ENCODE measurements at regions not wholly inside any gene's neighbourhood (a gene's known extent, or its start where the extent isn't known, plus 50 kb on each side); places are given as distances from the start of the nearest gene placed in this dataset.
A peak's percentile ranks its signal among the peaks of the same experiment; 100 is the strongest.

GRCh38 chr2:188196343-188197008 is 95.2 kb upstream of the GULP1 start:
- Histone ChIP-seq H3K27me3 (no peaks in the 10 kb centered on the region), H3K27ac (no peak overlapping the region), H3K4me1 (no peaks in the 10 kb centered on the region), H3K4me3 (peak overlapping the region in 1 of 4 donors; percentile 20), H3K36me3 (no peaks in the 10 kb centered on the region), H3K9me3 (no peaks in the 10 kb centered on the region)
- TF ChIP-seq CTCF (IDR thresholded peaks at IDR 0.05 in 4 of 5, conservative IDR thresholded peaks at IDR 0.05 in 1 of 5) (no peak), POLR2A (IDR thresholded peaks at IDR 0.05) (no peak)
- no peak for DNase-seq
- peak; percentile 51 to 69 for ATAC-seq
- intact Hi-C loops (cut with DNase I; ENCODE audit: low total_unique reads) (no loop called here), in situ Hi-C loops (cut with MboI; ENCODE audit: low sequenced_read_pairs in 4 of 4) (no loop called here)

GRCh38 chr2:188199716-188200128 is 92.0 kb upstream of the GULP1 start:
- intact Hi-C loops (cut with DNase I; ENCODE audit: low total_unique reads) (no loop called here), in situ Hi-C loops (cut with MboI; ENCODE audit: low sequenced_read_pairs in 4 of 4) (no loop called here)
- DNase-seq (no peak), ATAC-seq (no peak)
- TF ChIP-seq POLR2A (IDR thresholded peaks at IDR 0.05) (no peak), CTCF (IDR thresholded peaks at IDR 0.05 in 4 of 5, conservative IDR thresholded peaks at IDR 0.05 in 1 of 5) (no peak)
- Histone ChIP-seq H3K27me3 (no peaks in the 10 kb centered on the region), H3K4me1 (no peaks in the 10 kb centered on the region), H3K27ac (no peak overlapping the region), H3K9me3 (no peaks in the 10 kb centered on the region), H3K36me3 (no peaks in the 10 kb centered on the region), H3K4me3 (no peak overlapping the region)

- intact Hi-C loops (cut with DNase I; ENCODE audit: low total_unique reads) (no loop called here), in situ Hi-C loops (cut with MboI; ENCODE audit: low sequenced_read_pairs in 4 of 4) (no loop called here)
- Histone ChIP-seq H3K36me3 (no peaks in the 10 kb centered on the region), H3K27ac (no peak overlapping the region), H3K4me3 (no peak overlapping the region), H3K9me3 (no peaks in the 10 kb centered on the region), H3K27me3 (no peaks in the 10 kb centered on the region), H3K4me1 (no peaks in the 10 kb centered on the region)
- DNase-seq, result no peak
- TF ChIP-seq CTCF (IDR thresholded peaks at IDR 0.05 in 4 of 5, conservative IDR thresholded peaks at IDR 0.05 in 1 of 5) (no peak), POLR2A (IDR thresholded peaks at IDR 0.05) (no peak)
- no peak for ATAC-seq
These were observed 90.0 kb upstream of the GULP1 start for GRCh38 chr2:188201639-188202038.

- ATAC-seq (no peak), DNase-seq (no peak)
- in situ Hi-C loops (cut with MboI; ENCODE audit: low sequenced_read_pairs in 4 of 4) (no loop called here), intact Hi-C loops (cut with DNase I; ENCODE audit: low total_unique reads) (no loop called here)
- no peaks in the 10 kb centered on the region for H3K27me3 ChIP-seq
- H3K27ac ChIP-seq, result no peak overlapping the region
- H3K4me1 ChIP-seq, result no peaks in the 10 kb centered on the region
- no peak overlapping the region for H3K4me3 ChIP-seq
- H3K9me3 ChIP-seq, result no peaks in the 10 kb centered on the region
- TF ChIP-seq CTCF (IDR thresholded peaks at IDR 0.05 in 4 of 5, conservative IDR thresholded peaks at IDR 0.05 in 1 of 5) (no peak), POLR2A (IDR thresholded peaks at IDR 0.05) (no peak)
- no peaks in the 10 kb centered on the region for H3K36me3 ChIP-seq
These were observed 88.9 kb upstream of the GULP1 start for GRCh38 chr2:188202777-188203176.

GRCh38 chr2:188203776-188204175 is 87.9 kb upstream of the GULP1 start:
- no peak overlapping the region for H3K27ac ChIP-seq
- TF ChIP-seq CTCF (IDR thresholded peaks at IDR 0.05 in 4 of 5, conservative IDR thresholded peaks at IDR 0.05 in 1 of 5) (no peak), POLR2A (IDR thresholded peaks at IDR 0.05) (no peak)
- ATAC-seq (no peak), DNase-seq (no peak)
- H3K36me3 ChIP-seq, result no peaks in the 10 kb centered on the region
- H3K27me3 ChIP-seq, result no peaks in the 10 kb centered on the region
- H3K9me3 ChIP-seq, result no peaks in the 10 kb centered on the region
- H3K4me1 ChIP-seq, result no peaks in the 10 kb centered on the region
- in situ Hi-C loops (cut with MboI; ENCODE audit: low sequenced_read_pairs in 4 of 4), result no loop called here
- intact Hi-C loops (cut with DNase I; ENCODE audit: low total_unique reads), result no loop called here
- no peak overlapping the region for H3K4me3 ChIP-seq

Measured in gastrocnemius medialis (tissue), 4 donors.